Left ventricle myocardium inferior (tissue), 1 donor: ENCODE measurements at regions not wholly inside any gene's neighbourhood (a gene's known extent, or its start where the extent isn't known, plus 50 kb on each side); places are given as distances from the start of the nearest gene placed in this dataset.

Source experiments
- DNase-seq: peaks from one replicate; pipeline ENCODE4 v3.0.0-alpha.2; 2020
- H3K27ac ChIP-seq: fragments of 200-600 bp; replicated peaks from 2 replicates; pipeline ENCODE4 v1.8.0; 2021
- H3K27me3 ChIP-seq: fragments of 200-600 bp; 2 replicates; pipeline ENCODE4 v1.8.0; 2021; ENCODE audit warnings: low read depth
- H3K36me3 ChIP-seq: fragments of 200-600 bp; 2 replicates; pipeline ENCODE4 v1.8.0; 2021
- H3K4me1 ChIP-seq: fragments of 200-600 bp; 2 replicates; pipeline ENCODE4 v1.8.0; 2021
- H3K4me3 ChIP-seq: fragments of 200-600 bp; 2 replicates; pipeline ENCODE4 v1.8.0; 2021; ENCODE audit warnings: mild to moderate bottlenecking, moderate library complexity
- H3K9me3 ChIP-seq: fragments of 200-600 bp; replicated peaks from 2 replicates; pipeline ENCODE4 v1.8.0; 2021
- CTCF ChIP-seq: fragments of 200-600 bp; IDR thresholded peaks from 2 replicates; pipeline ENCODE4 v1.8.0; 2021; ENCODE audit warnings: antibody characterized with exemption, mild to moderate bottlenecking, borderline replicate concordance
- intact Hi-C: fragments of 100-400 bp; cut with micrococcal nuclease; formaldehyde crosslinking; loops from one replicate; pipeline ENCODE4 v1.11.0; 2022
- donor health status: DM: no; HTN: yes; CAD: no; lungs with severe emphysema.

- peaks cover 74% of the 10 kb centered on the region for H3K27me3 ChIP-seq
- intact Hi-C loops, result no loop called here
These were observed 211.5 kb downstream of the SOX9 start for GRCh38 chr17:72332367-72332766.

GRCh38 chr17:72333570-72333969 lies 212.8 kb downstream of the SOX9 start:
- DNase-seq, result no peak
- Histone ChIP-seq H3K27me3 (peaks cover 85% of the 10 kb centered on the region), H3K4me1 (peaks cover 5% of the 10 kb centered on the region), H3K4me3 (no peak overlapping the region), H3K36me3 (no peaks in the 10 kb centered on the region), H3K27ac (no peak overlapping the region), H3K9me3 (no peaks in the 10 kb centered on the region)
- intact Hi-C loops, result no loop called here
- no peak for TF ChIP-seq CTCF

More at GRCh38 chr17:72332367-72332766, 211.5 kb downstream of the SOX9 start:
- Histone ChIP-seq H3K4me1 (no peaks in the 10 kb centered on the region), H3K9me3 (no peaks in the 10 kb centered on the region), H3K27ac (no peak overlapping the region), H3K4me3 (no peak overlapping the region), H3K36me3 (no peaks in the 10 kb centered on the region)
- TF ChIP-seq CTCF, result no peak
- DNase-seq, result no peak

- Histone ChIP-seq H3K27me3 (peaks cover 89% of the 10 kb centered on the region), H3K4me3 (no peak overlapping the region), H3K4me1 (peaks cover 12% of the 10 kb centered on the region), H3K36me3 (no peaks in the 10 kb centered on the region), H3K27ac (no peak overlapping the region), H3K9me3 (no peaks in the 10 kb centered on the region)
- no peak for DNase-seq
- no peak for TF ChIP-seq CTCF
- intact Hi-C loops, result no loop called here
These were observed 213.4 kb downstream of the SOX9 start for GRCh38 chr17:72334205-72334604.

GRCh38 chr17:72336026-72336803 lies 215.4 kb downstream of the SOX9 start:
- Histone ChIP-seq H3K27ac (no peak overlapping the region), H3K4me1 (peaks cover 16% of the 10 kb centered on the region), H3K27me3 (peaks cover 94% of the 10 kb centered on the region), H3K9me3 (no peaks in the 10 kb centered on the region), H3K4me3 (no peak overlapping the region), H3K36me3 (no peaks in the 10 kb centered on the region)
- no peak for DNase-seq
- TF ChIP-seq CTCF, result no peak
- intact Hi-C loops, result no loop called here

- H3K36me3 ChIP-seq, result no peaks in the 10 kb centered on the region
- H3K4me1 ChIP-seq, result peaks cover 16% of the 10 kb centered on the region
- peaks cover 94% of the 10 kb centered on the region for H3K27me3 ChIP-seq
- H3K4me3 ChIP-seq, result no peak overlapping the region
- TF ChIP-seq CTCF, result no peak
- intact Hi-C loops, result no loop called here
- DNase-seq, result no peak
- no peak overlapping the region for H3K27ac ChIP-seq
- no peaks in the 10 kb centered on the region for H3K9me3 ChIP-seq
These were observed 215.9 kb downstream of the SOX9 start for GRCh38 chr17:72336804-72337070.
